IPS-18a (cell line): ENCODE measurements at regions not wholly inside any gene's neighbourhood (a gene's known extent, or its start where the extent isn't known, plus 50 kb on each side); places are given as distances from the start of the nearest gene placed in this dataset.
"Not testable (repeated sequence)": the region's sequence is repeated elsewhere in the genome, so short reads cannot be mapped to it uniquely, and the experiment has no call there.

Experiments used
- H3K27ac ChIP-seq: one replicate; pipeline ENCODE4 v1.5.1; 2013; ENCODE audit warnings: low read length
- H3K27me3 ChIP-seq: one replicate; pipeline ENCODE4 v1.6.1; 2013; ENCODE audit warnings: mild to moderate bottlenecking, low read length; ENCODE audit not compliant: control insufficient read depth, insufficient read depth
- H3K36me3 ChIP-seq: one replicate; pipeline ENCODE4 v1.6.1; 2013; ENCODE audit warnings: low read depth, low read length; ENCODE audit not compliant: control insufficient read depth
- H3K4me1 ChIP-seq: one replicate; pipeline ENCODE4 v1.6.1; 2013; ENCODE audit warnings: low read depth, low read length; ENCODE audit not compliant: control insufficient read depth
- H3K4me3 ChIP-seq: one replicate; pipeline ENCODE4 v1.5.1; 2013; ENCODE audit warnings: low read length
- H3K9ac ChIP-seq: one replicate; pipeline ENCODE4 v1.6.1; 2013; ENCODE audit warnings: mild to moderate bottlenecking, low read length, moderate library complexity
- H3K9me3 ChIP-seq: one replicate; pipeline ENCODE4 v1.6.1; 2013; ENCODE audit warnings: low read depth, low read length; ENCODE audit not compliant: control insufficient read depth

DNA sequence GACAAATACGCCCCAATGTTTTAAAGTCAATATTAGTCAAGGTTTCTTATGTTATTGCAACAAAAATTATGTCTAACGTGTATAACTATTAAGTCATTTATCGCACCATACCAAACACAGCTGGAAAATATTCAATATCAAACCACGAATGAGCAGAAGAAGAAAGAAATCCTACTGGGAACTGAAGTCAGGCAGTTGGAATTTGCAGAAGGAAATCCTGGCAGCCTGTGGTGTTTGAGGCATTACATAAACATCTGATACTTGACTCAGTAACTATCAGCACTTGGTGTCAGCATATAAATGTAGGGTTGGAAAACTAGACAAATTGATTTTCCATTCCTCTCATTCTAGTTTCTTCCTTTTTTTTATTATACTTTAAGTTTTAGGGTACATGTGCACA is 83.4 kb upstream of the NUPR2 start:
- H3K4me3 ChIP-seq: no peak overlapping the region
- no peak overlapping the region for H3K9ac ChIP-seq
- H3K27ac ChIP-seq: no peak overlapping the region
- H3K36me3 ChIP-seq: no peaks in the 10 kb centered on the region
- H3K4me1 ChIP-seq: no peaks in the 10 kb centered on the region
- H3K9me3 ChIP-seq: peaks cover 62% of the 10 kb centered on the region
- H3K27me3 ChIP-seq: no peaks in the 10 kb centered on the region

DNA sequence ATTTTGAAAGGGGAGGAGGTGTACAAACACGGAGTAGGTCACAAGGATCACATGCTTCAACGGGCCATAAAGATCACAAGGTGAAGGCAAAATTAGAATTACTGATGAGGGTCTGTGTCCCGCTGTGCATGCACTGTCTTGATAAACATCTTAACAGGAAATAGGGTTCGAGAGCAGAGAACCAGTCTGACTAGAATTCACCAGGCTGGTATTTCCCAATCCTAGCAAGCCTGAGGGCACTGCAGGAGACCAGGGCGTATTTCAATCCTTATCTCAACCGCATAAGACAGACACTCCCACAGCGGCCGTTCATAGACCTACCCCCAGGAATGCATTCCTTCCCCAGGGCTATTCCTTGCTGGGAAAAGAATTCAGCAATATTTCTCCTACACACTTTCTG is 80.0 kb upstream of the NUPR2 start:
- H3K4me1 ChIP-seq, H3K27me3 ChIP-seq, H3K27ac ChIP-seq, H3K9ac ChIP-seq, H3K36me3 ChIP-seq, H3K4me3 ChIP-seq: not testable (repeated sequence)
- H3K9me3 ChIP-seq: peaks cover 53% of the 10 kb centered on the region

DNA sequence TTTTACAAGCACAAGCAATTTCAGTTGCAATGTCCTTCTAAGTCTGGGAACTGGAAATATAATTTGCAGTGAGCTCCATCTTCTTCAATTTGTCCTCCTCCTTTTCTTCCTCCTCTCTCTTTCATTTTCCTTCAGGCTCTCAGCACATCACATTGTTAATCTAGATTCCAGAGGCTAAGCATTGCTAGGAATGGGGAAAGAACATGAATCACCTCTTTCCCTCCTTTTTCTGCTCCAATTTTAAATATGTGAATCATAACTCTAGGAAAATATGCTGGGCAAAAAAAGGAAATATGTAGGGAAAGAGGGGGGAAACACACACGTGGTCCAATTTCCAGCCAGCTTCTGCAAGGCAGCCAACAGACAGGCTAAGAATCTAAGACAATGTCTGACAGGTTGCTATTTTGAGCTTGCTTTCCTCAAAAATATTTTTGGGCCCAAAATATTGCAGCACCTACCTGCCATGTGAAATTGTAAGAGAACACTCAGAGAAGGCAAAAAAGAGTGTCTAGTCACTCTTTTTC is 72.7 kb upstream of the NUPR2 start:
- Histone ChIP-seq H3K9ac (no peak overlapping the region), H3K36me3 (no peaks in the 10 kb centered on the region), H3K27ac (no peak overlapping the region), H3K4me3 (no peak overlapping the region), H3K4me1 (no peaks in the 10 kb centered on the region), H3K27me3 (no peaks in the 10 kb centered on the region), H3K9me3 (peaks cover 58% of the 10 kb centered on the region)

GRCh38 chr7:56188376-56188775 is 72.2 kb upstream of the NUPR2 start:
- no peak overlapping the region for H3K27ac ChIP-seq
- peaks cover 59% of the 10 kb centered on the region for H3K9me3 ChIP-seq
- H3K36me3 ChIP-seq: no peaks in the 10 kb centered on the region
- no peaks in the 10 kb centered on the region for H3K27me3 ChIP-seq
- H3K9ac ChIP-seq: no peak overlapping the region
- no peak overlapping the region for H3K4me3 ChIP-seq
- no peaks in the 10 kb centered on the region for H3K4me1 ChIP-seq

DNA sequence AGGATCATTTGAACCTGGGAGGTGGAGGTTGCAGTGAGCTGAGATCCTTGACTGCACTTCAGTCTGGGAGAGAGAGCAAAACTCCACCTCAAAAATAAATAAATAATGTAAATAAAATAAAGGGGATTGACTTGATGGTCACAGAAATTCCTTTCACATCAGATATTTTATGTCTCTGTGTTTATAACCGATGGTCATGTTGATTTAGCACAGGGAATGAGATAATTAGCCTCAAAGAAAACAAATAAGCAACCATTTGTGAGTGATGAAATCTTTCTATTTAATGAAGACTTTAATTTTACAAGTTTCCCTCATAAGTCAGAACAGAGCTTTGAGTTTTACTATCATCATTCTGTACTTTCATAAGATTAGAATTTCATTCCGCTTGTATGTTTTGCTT is 64.8 kb upstream of the NUPR2 start:
- peaks cover 77% of the 10 kb centered on the region for H3K9me3 ChIP-seq
- H3K27me3 ChIP-seq: no peaks in the 10 kb centered on the region
- no peak overlapping the region for H3K9ac ChIP-seq
- H3K4me3 ChIP-seq: no peak overlapping the region
- H3K36me3 ChIP-seq: no peaks in the 10 kb centered on the region
- no peak overlapping the region for H3K27ac ChIP-seq
- no peaks in the 10 kb centered on the region for H3K4me1 ChIP-seq

DNA sequence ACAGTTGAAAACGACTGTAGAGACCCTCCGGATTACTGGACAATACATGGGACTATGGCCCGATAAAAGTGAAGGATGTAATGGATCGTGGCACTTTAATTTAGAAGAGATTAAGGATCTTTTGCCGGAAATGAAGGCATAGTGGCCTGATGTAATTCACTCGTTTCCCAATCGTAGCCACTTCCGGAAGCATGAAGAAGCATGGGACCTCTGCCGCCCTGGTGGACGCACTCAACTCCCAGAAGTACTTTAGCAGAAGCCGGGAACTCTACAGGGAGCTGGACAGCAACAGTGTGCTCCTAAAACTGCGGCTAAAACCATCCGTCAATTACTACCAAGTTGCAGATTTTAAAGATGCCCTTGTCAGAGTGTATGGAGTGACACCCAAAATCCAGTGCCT is 59.6 kb upstream of the NUPR2 start:
- Histone ChIP-seq H3K4me3 (no peak overlapping the region), H3K27ac (no peak overlapping the region), H3K27me3 (no peaks in the 10 kb centered on the region)

GRCh38 chr7:56174875-56175760 is 58.9 kb upstream of the NUPR2 start:
- no peaks in the 10 kb centered on the region for H3K36me3 ChIP-seq
- H3K4me1 ChIP-seq: no peaks in the 10 kb centered on the region
- no peak overlapping the region for H3K9ac ChIP-seq
- H3K4me3 ChIP-seq: no peak overlapping the region
- H3K9me3 ChIP-seq: peaks cover 71% of the 10 kb centered on the region
- H3K27ac ChIP-seq: no peak overlapping the region
- H3K27me3 ChIP-seq: no peaks in the 10 kb centered on the region

More for the DNA sequence above, 59.6 kb upstream of the NUPR2 start:
- peaks cover 71% of the 10 kb centered on the region for H3K9me3 ChIP-seq
- H3K36me3 ChIP-seq: no peaks in the 10 kb centered on the region
- no peaks in the 10 kb centered on the region for H3K4me1 ChIP-seq
- no peak overlapping the region for H3K9ac ChIP-seq

DNA sequence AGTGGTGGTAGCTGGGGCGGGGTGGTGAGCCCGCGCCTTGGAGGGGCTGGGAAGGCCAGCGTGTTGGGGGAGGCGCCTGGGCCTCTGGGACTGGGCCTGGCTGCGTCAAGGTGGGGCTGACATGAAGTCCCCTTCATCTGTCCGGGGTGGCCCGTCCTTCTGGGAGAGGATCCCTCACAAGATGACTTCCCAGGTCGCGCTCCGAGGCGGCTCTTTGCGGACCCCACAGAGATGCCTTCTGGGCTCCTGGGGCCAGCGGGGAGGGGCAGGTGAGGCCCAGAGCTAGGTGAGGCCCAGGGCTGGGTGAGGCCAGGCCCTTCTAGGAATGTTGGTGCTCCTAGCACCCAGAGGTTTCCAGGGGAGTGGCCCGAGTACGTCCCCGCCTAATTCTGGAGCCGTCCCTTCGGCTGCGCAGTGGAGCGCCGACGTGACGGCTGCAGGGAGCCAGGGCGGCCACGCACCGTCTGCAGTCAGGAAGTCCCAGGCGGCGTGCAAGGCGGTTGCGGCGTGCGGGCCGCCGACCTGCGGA is 58.2 kb upstream of the NUPR2 start:
- no peak overlapping the region for H3K27ac ChIP-seq
- H3K4me3 ChIP-seq: no peak overlapping the region
- no peaks in the 10 kb centered on the region for H3K36me3 ChIP-seq
- H3K4me1 ChIP-seq: no peaks in the 10 kb centered on the region
- peaks cover 66% of the 10 kb centered on the region for H3K9me3 ChIP-seq
- H3K27me3 ChIP-seq: no peaks in the 10 kb centered on the region
- no peak overlapping the region for H3K9ac ChIP-seq
